ENCODE measurements at regions not wholly inside any gene's neighbourhood (a gene's known extent, or its start where the extent isn't known, plus 50 kb on each side); places are given as distances from the start of the nearest gene placed in this dataset.

DNA sequence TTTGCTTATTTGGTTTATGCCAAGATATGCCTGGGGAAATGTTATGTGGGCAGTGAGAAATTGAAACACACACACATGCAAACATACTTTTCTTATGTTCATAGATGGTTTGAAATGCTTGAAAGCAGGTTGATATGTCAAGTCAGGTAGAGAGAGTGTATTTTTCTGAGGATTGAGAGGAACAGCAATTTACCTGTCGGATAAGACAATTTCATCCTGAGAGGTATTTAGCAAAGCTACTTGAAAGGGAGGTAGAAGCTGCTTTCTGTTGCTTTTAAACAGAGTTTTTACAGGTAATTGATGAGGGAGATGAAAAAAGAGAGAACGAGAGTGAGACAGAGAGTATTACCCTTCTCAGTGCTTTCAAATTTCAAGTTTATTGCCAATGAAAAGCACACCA, 854.3 kb downstream of the CDH8 start:
- no peak for TF ChIP-seq CTCF (IDR thresholded peaks at IDR 0.05)
- no peak for TF ChIP-seq EP300 (IDR thresholded peaks at IDR 0.05)
